ENCODE measurements at regions not wholly inside any gene's neighbourhood (a gene's known extent, or its start where the extent isn't known, plus 50 kb on each side); places are given as distances from the start of the nearest gene placed in this dataset.

GRCh38 chr11:92829121-92829520, 140.3 kb upstream of the MTNR1B start:
- H3K4me1 ChIP-seq (ENCODE audit: control insufficient read depth in 4 of 4, insufficient read depth in 4 of 4, low read length in 3 of 4) = no peaks in the 10 kb centered on the region
- H3K4me3 ChIP-seq (ENCODE audit: low read depth in 1 of 3, low read length in 3 of 3) = no peak overlapping the region
- H3K27me3 ChIP-seq (ENCODE audit: control insufficient read depth in 4 of 4, insufficient read depth in 4 of 4, low read length in 3 of 4) = no peaks in the 10 kb centered on the region
- no peaks in the 10 kb centered on the region for H3K9me3 ChIP-seq (ENCODE audit: control insufficient read depth in 4 of 4, low read length in 3 of 4)
- H3K9ac ChIP-seq (ENCODE audit: low read depth in 1 of 2, low read length in 2 of 2) = no peak overlapping the region
- no peak overlapping the region for H3K27ac ChIP-seq (ENCODE audit: low read depth in 1 of 2, low read length in 2 of 2)
- 83% methylated on average over 3 of the region's 3 CpGs for WGBS
- H3K36me3 ChIP-seq (ENCODE audit: control insufficient read depth in 4 of 4, insufficient read depth in 3 of 4, low read depth in 1 of 4, low read length in 3 of 4) = no peaks in the 10 kb centered on the region
- DNase-seq (ENCODE audit: low spot score) = no peak
- TF ChIP-seq RAD21 (IDR thresholded peaks at IDR 0.05) (no peak), YY1 (IDR thresholded peaks at IDR 0.05) (no peak), SP1 (IDR thresholded peaks at IDR 0.05) (no peak), NR2F2 (IDR thresholded peaks at IDR 0.05) (no peak), FOXA1 (IDR thresholded peaks at IDR 0.05) (no peak), CTCF (IDR thresholded peaks at IDR 0.05; ENCODE audit: low read depth, low read length, missing input control) (no peak), MAX (IDR thresholded peaks at IDR 0.05) (no peak), REST (IDR thresholded peaks at IDR 0.05) (no peak)

GRCh38 chr11:92829671-92830070, 139.8 kb upstream of the MTNR1B start:
- Histone ChIP-seq H3K9me3 (ENCODE audit: control insufficient read depth in 4 of 4, low read length in 3 of 4) (no peaks in the 10 kb centered on the region), H3K27me3 (ENCODE audit: control insufficient read depth in 4 of 4, insufficient read depth in 4 of 4, low read length in 3 of 4) (no peaks in the 10 kb centered on the region), H3K4me1 (ENCODE audit: control insufficient read depth in 4 of 4, insufficient read depth in 4 of 4, low read length in 3 of 4) (no peaks in the 10 kb centered on the region), H3K9ac (ENCODE audit: low read depth in 1 of 2, low read length in 2 of 2) (no peak overlapping the region), H3K4me3 (ENCODE audit: low read depth in 1 of 3, low read length in 3 of 3) (no peak overlapping the region), H3K27ac (ENCODE audit: low read depth in 1 of 2, low read length in 2 of 2) (no peak overlapping the region), H3K36me3 (ENCODE audit: control insufficient read depth in 4 of 4, insufficient read depth in 3 of 4, low read depth in 1 of 4, low read length in 3 of 4) (no peaks in the 10 kb centered on the region)
- no peak for DNase-seq (ENCODE audit: low spot score)
- TF ChIP-seq ZBTB33 (IDR thresholded peaks at IDR 0.05) (no peak), FOXA2 (IDR thresholded peaks at IDR 0.05) (no peak), NR2F2 (IDR thresholded peaks at IDR 0.05) (no peak), SP1 (IDR thresholded peaks at IDR 0.05) (no peak), GABPA (IDR thresholded peaks at IDR 0.05 in 1 of 2, conservative IDR thresholded peaks at IDR 0.05 in 1 of 2) (no peak), REST (IDR thresholded peaks at IDR 0.05) (no peak), HNF4A (conservative IDR thresholded peaks at IDR 0.05) (no peak), FOXA1 (IDR thresholded peaks at IDR 0.05) (no peak), CTCF (IDR thresholded peaks at IDR 0.05; ENCODE audit: low read depth, low read length, missing input control) (no peak), HNF4G (IDR thresholded peaks at IDR 0.05) (no peak)

All from liver (tissue), 8 donors.